K562 (cell line): ENCODE measurements at regions not wholly inside any gene's neighbourhood (a gene's known extent, or its start where the extent isn't known, plus 50 kb on each side); places are given as distances from the start of the nearest gene placed in this dataset.

Source experiments
- ATAC-seq: fragments of 200-7000 bp; cut with Tn5 transposase; 3 replicates; pipeline ENCODE4 v1.9.1; 2020; ENCODE audit warnings: moderate library complexity
- BruUV-seq: library from RNA; stranded (reverse); fragments of 400-500 nt; replicated peaks from 2 replicates; lab custom pipeline; 2021; lab: Mats Ljungman, UMichigan
- CTCF ChIA-PET: fragments of 300-600 bp; formaldehyde crosslinking; extraction: SDS; loops from one replicate; lab custom pipeline; 2021; ENCODE audit warnings: low intra/inter-chr PET ratio; lab: Yijun Ruan, JAX
- POLR2A ChIA-PET: fragments of 300-600, 350-650 bp; sonication (Branson Sonifier 250); formaldehyde crosslinking; extraction: SDS; loops from one replicate; lab custom pipeline; 2021; ENCODE audit warnings: antibody characterized with exemption, inconsistent platforms; lab: Yijun Ruan, JAX
- DNase-seq, 4 experiments: peaks; one replicate each; pipeline versions ENCODE4 v3.0.0 to v3.0.0-alpha.2; 2011 to 2018; ENCODE audit warnings: low spot score in 3 of 4, mixed read lengths in 3 of 4; ENCODE audit errors: extremely low read depth in 1 of 4
- FAIRE-seq: peaks from 2 replicates; lab custom pipeline; 2011; peaks lifted over from hg19 to GRCh38; lab: Jason Lieb, UNC
- H2AFZ ChIP-seq: 2 replicates; pipeline ENCODE4 v1.6.0; 2011; ENCODE audit warnings: low read depth, low read length, control low read depth, inconsistent platforms
- H3K27ac ChIP-seq: fragments of 200-600 bp; 3 replicates; pipeline ENCODE4 v1.8.0; 2011; ENCODE audit warnings: low read depth, mild to moderate bottlenecking, control low read depth, inconsistent platforms, low read length, moderate library complexity, mixed read lengths; ENCODE audit errors: extremely low read depth
- H3K27me3 ChIP-seq, 2 experiments: fragments of 300-600 bp in 1 of 2; 2 replicates in 1 of 2; 3 replicates in 1 of 2; pipeline versions ENCODE4 v1.6.0 to v1.8.0; 2011; ENCODE audit warnings: inconsistent platforms in 2 of 2, low read length in 2 of 2, mild to moderate bottlenecking in 1 of 2, mixed read lengths in 1 of 2, moderate library complexity in 1 of 2; ENCODE audit not compliant: control insufficient read depth in 2 of 2, insufficient read depth in 2 of 2
- H3K36me3 ChIP-seq: fragments of 300-600 bp; 3 replicates; pipeline ENCODE4 v1.8.0; 2011; ENCODE audit warnings: mild to moderate bottlenecking, low read length, inconsistent platforms; ENCODE audit not compliant: control insufficient read depth, insufficient read depth
- H3K4me1 ChIP-seq, 2 experiments: fragments of 200-600 bp in 1 of 2; replicated peaks in 1 of 2; 2 replicates in 1 of 2; 3 replicates in 1 of 2; pipeline versions ENCODE4 v1.5.1 to v1.8.0; 2011; ENCODE audit warnings: inconsistent platforms in 2 of 2, low read length in 2 of 2, mild to moderate bottlenecking in 1 of 2, mixed read lengths in 1 of 2, moderate library complexity in 1 of 2; ENCODE audit not compliant: control insufficient read depth in 2 of 2, insufficient read depth in 2 of 2
- H3K4me2 ChIP-seq: 2 replicates; pipeline ENCODE4 v1.6.1; 2011; ENCODE audit warnings: low read length, control low read depth, inconsistent platforms, mixed read lengths; ENCODE audit not compliant: insufficient read depth
- H3K4me3 ChIP-seq: fragments of 200-600 bp; sonication (generic), shearing (Covaris generic); 2 replicates; pipeline ENCODE4 v1.5.1; 2016; ENCODE audit warnings: control low read depth, inconsistent platforms
- H3K79me2 ChIP-seq: fragments of 200-600 bp; 3 replicates; pipeline ENCODE4 v1.8.0; 2011; ENCODE audit warnings: low read length, inconsistent platforms; ENCODE audit not compliant: control insufficient read depth, insufficient read depth
- H3K9ac ChIP-seq, 2 experiments: 2 replicates each; pipeline versions ENCODE4 v1.6.0 to v1.6.1; 2011; ENCODE audit warnings: low read depth in 2 of 2, low read length in 2 of 2, control low read depth in 1 of 2, inconsistent platforms in 1 of 2, mild to moderate bottlenecking in 1 of 2, mixed read lengths in 1 of 2; ENCODE audit not compliant: insufficient read depth in 1 of 2
- H3K9me1 ChIP-seq: one replicate; pipeline ENCODE4 v1.6.0; 2011; ENCODE audit warnings: inconsistent platforms, mild to moderate bottlenecking, low read length, moderate library complexity; ENCODE audit not compliant: control insufficient read depth, insufficient read depth
- H3K9me3 ChIP-seq: replicated peaks from 2 replicates; pipeline ENCODE4 v1.5.1; 2011; ENCODE audit warnings: low read depth, low read length, inconsistent platforms; ENCODE audit not compliant: control insufficient read depth, insufficient read depth
- H4K20me1 ChIP-seq: replicated peaks from 2 replicates; pipeline ENCODE4 v1.6.1; 2011; ENCODE audit warnings: low read length, inconsistent platforms, mixed read lengths; ENCODE audit not compliant: control insufficient read depth, insufficient read depth
- NFATC3 ChIP-seq: fragments of 450-650 bp; IDR thresholded peaks from 2 replicates; pipeline ENCODE4 v1.6.1; 2017; ENCODE audit warnings: mild to moderate bottlenecking
- RBM15 ChIP-seq: fragments of 200-400 bp; formaldehyde crosslinking; IDR thresholded peaks from 2 replicates; pipeline ENCODE4 v1.6.1; 2018; ENCODE audit warnings: mild to moderate bottlenecking, low read length, moderate library complexity; ENCODE audit not compliant: insufficient read depth
- STAT6 ChIP-seq: sonication (generic); formaldehyde crosslinking; IDR thresholded peaks from 2 replicates; pipeline ENCODE4 v1.8.1; 2023; ENCODE audit warnings: mild to moderate bottlenecking, missing genetic modification reagents
- ZNF280B ChIP-seq: fragments of 250-450 bp; sonication (Bioruptor Pico); IDR thresholded peaks from 2 replicates; pipeline ENCODE4 v1.5.1; 2021; ENCODE audit warnings: mild to moderate bottlenecking
- WGBS: fragments of 100-300 bp; shearing (Covaris generic); methylation state at CpG from one replicate; pipeline ENCODE4 v1.1.6; 2016; ENCODE audit warnings: low coverage, mixed read lengths; ENCODE audit not compliant: insufficient coverage; ENCODE audit errors: missing lambda C conversion rate; 5-methylcytosine and 5-hydroxymethylcytosine counted together
- in situ Hi-C: fragments of 300-500 bp; cut with MboI; formaldehyde crosslinking; loops from 4 replicates; pipeline ENCODE4 v1.15.0; 2018; ENCODE audit warnings: inconsistent platforms, mixed read lengths
- intact Hi-C: fragments of 100-400 bp; cut with micrococcal nuclease; formaldehyde crosslinking; loops from 2 replicates; pipeline ENCODE4 v1.14.2; 2022

GRCh38 chr15:94596707-94597106 is 365.3 kb downstream of the MCTP2 start:
- no peaks in the 10 kb centered on the region for H3K36me3 ChIP-seq
- H3K9ac ChIP-seq = no peak overlapping the region
- no peak overlapping the region for H2AFZ ChIP-seq
- H4K20me1 ChIP-seq = no peaks in the 10 kb centered on the region
- DNase-seq (no peak), FAIRE-seq (no peak), ATAC-seq (no peak)
- intact Hi-C loops = no loop called here
- no peaks in the 10 kb centered on the region for H3K4me1 ChIP-seq
- no peak overlapping the region for H3K27ac ChIP-seq
- POLR2A ChIA-PET = no interaction called here
- in situ Hi-C loops = no loop called here
- CTCF ChIA-PET = no interaction called here
- H3K27me3 ChIP-seq = no peaks in the 10 kb centered on the region
- no peaks in the 10 kb centered on the region for H3K79me2 ChIP-seq
- no peak overlapping the region for H3K4me2 ChIP-seq
- BruUV-seq = no TSS peak
- no peak overlapping the region for H3K4me3 ChIP-seq
- TF ChIP-seq NFATC3 (no peak), STAT6 (no peak)
- WGBS = 0% methylated on average over 1 of the region's 1 CpG
- no peaks in the 10 kb centered on the region for H3K9me3 ChIP-seq
- no peaks in the 10 kb centered on the region for H3K9me1 ChIP-seq

- Histone ChIP-seq H3K9me1 (no peaks in the 10 kb centered on the region), H3K4me3 (no peak overlapping the region), H3K9ac (no peak overlapping the region), H3K79me2 (no peaks in the 10 kb centered on the region), H3K36me3 (no peaks in the 10 kb centered on the region), H3K9me3 (no peaks in the 10 kb centered on the region), H3K4me1 (no peaks in the 10 kb centered on the region), H2AFZ (no peak overlapping the region), H4K20me1 (no peaks in the 10 kb centered on the region), H3K27ac (no peak overlapping the region), H3K27me3 (no peaks in the 10 kb centered on the region), H3K4me2 (no peak overlapping the region)
- DNase-seq (no peak), FAIRE-seq (no peak), ATAC-seq (no peak)
- in situ Hi-C loops = no loop called here
- BruUV-seq = no TSS peak
- intact Hi-C loops = no loop called here
- ChIA-PET POLR2A (no interaction called here), CTCF (no interaction called here)
- WGBS = 3% methylated on average over 8 of the region's 8 CpGs
- no peak for TF ChIP-seq RBM15
- no peak for TF ChIP-seq ZNF280B (CRISPR knock-in tag)
Observed at GRCh38 chr15:94600505-94600904, 369.1 kb downstream of the MCTP2 start.
